Calu3 (cell line): ENCODE measurements at regions not wholly inside any gene's neighbourhood (a gene's known extent, or its start where the extent isn't known, plus 50 kb on each side); places are given as distances from the start of the nearest gene placed in this dataset.

Experiments used
- BruUV-seq: library from RNA; stranded (reverse); fragments of 400-500 nt; replicated peaks from 2 replicates; lab custom pipeline; 2021; lab: Mats Ljungman, UMichigan
- CTCF ChIA-PET: fragments of 300-600 bp; sonication (Branson Sonifier 250); formaldehyde crosslinking; loops from one replicate; lab custom pipeline; 2022; ENCODE audit warnings: antibody characterized with exemption; lab: Charles Lee
- DNase-seq: peaks from one replicate; pipeline ENCODE4 v3.0.0; 2022
- H3K27ac Mint-ChIP-seq: one replicate; pipeline ENCODE4 v1.8.0; 2022; ENCODE audit warnings: mixed read lengths; ENCODE audit not compliant: unreplicated experiment
- H3K27me3 Mint-ChIP-seq: one replicate; pipeline ENCODE4 v1.8.0; 2022; ENCODE audit warnings: mixed read lengths; ENCODE audit not compliant: unreplicated experiment
- H3K36me3 Mint-ChIP-seq: one replicate; pipeline ENCODE4 v1.8.0; 2022; ENCODE audit warnings: mild to moderate bottlenecking, moderate library complexity, mixed read lengths; ENCODE audit not compliant: insufficient read depth, unreplicated experiment
- H3K4me1 Mint-ChIP-seq: one replicate; pipeline ENCODE4 v1.8.0; 2022; ENCODE audit warnings: mild to moderate bottlenecking, low read depth, mixed read lengths; ENCODE audit not compliant: unreplicated experiment
- H3K4me3 Mint-ChIP-seq: one replicate; pipeline ENCODE4 v1.8.0; 2022; ENCODE audit warnings: mild to moderate bottlenecking, low read depth, moderate library complexity, mixed read lengths; ENCODE audit not compliant: unreplicated experiment
- H3K9me3 Mint-ChIP-seq: one replicate; pipeline ENCODE4 v1.8.0; 2022; ENCODE audit warnings: low read depth, mixed read lengths; ENCODE audit not compliant: unreplicated experiment
- CTCF ChIP-seq: fragments of 200-600 bp; IDR thresholded peaks from one replicate; pipeline ENCODE4 v1.8.0; 2022; ENCODE audit warnings: antibody characterized with exemption; ENCODE audit not compliant: unreplicated experiment
- intact Hi-C: fragments of 100-400 bp; cut with micrococcal nuclease; formaldehyde crosslinking; loops from one replicate; pipeline ENCODE4 v1.10.0; 2022; ENCODE audit not compliant: unreplicated experiment

GRCh38 chr22:48960980-48961660 lies 866.6 kb downstream of the BRD1 start:
- H3K9me3 Mint-ChIP-seq, result peaks cover 33% of the 10 kb centered on the region
- peaks cover 7% of the 10 kb centered on the region for H3K36me3 Mint-ChIP-seq
- no peaks in the 10 kb centered on the region for H3K4me1 Mint-ChIP-seq
- no peaks in the 10 kb centered on the region for H3K27me3 Mint-ChIP-seq
- DNase-seq, result no peak
- no peak for TF ChIP-seq CTCF
- no peak overlapping the region for H3K27ac Mint-ChIP-seq
- intact Hi-C loops, result no loop called here
- BruUV-seq, result no TSS peak
- CTCF ChIA-PET, result no interaction called here
- H3K4me3 Mint-ChIP-seq, result no peak overlapping the region

- Mint-ChIP-seq H3K4me3 (no peak overlapping the region), H3K27me3 (no peaks in the 10 kb centered on the region), H3K9me3 (peaks cover 35% of the 10 kb centered on the region), H3K4me1 (no peaks in the 10 kb centered on the region), H3K27ac (no peak overlapping the region), H3K36me3 (peaks cover 7% of the 10 kb centered on the region)
- no peak for TF ChIP-seq CTCF
- intact Hi-C loops, result no loop called here
- BruUV-seq, result no TSS peak
- CTCF ChIA-PET, result no interaction called here
- no peak for DNase-seq
Observed at GRCh38 chr22:48960576-48960975, 867.1 kb downstream of the BRD1 start.

GRCh38 chr22:48959496-48959895 lies 868.2 kb downstream of the BRD1 start:
- Mint-ChIP-seq H3K9me3 (peaks cover 32% of the 10 kb centered on the region), H3K36me3 (peaks cover 7% of the 10 kb centered on the region), H3K27me3 (no peaks in the 10 kb centered on the region), H3K4me3 (no peak overlapping the region), H3K27ac (no peak overlapping the region), H3K4me1 (no peaks in the 10 kb centered on the region)
- CTCF ChIA-PET, result no interaction called here
- no peak for DNase-seq
- TF ChIP-seq CTCF, result no peak
- intact Hi-C loops, result no loop called here
- BruUV-seq, result no TSS peak

GRCh38 chr22:48957987-48958321 lies 869.7 kb downstream of the BRD1 start:
- H3K4me3 Mint-ChIP-seq, result no peak overlapping the region
- intact Hi-C loops, result no loop called here
- DNase-seq, result no peak
- peaks cover 7% of the 10 kb centered on the region for H3K36me3 Mint-ChIP-seq
- no peak overlapping the region for H3K27ac Mint-ChIP-seq
- peaks cover 29% of the 10 kb centered on the region for H3K9me3 Mint-ChIP-seq
- H3K27me3 Mint-ChIP-seq, result no peaks in the 10 kb centered on the region
- CTCF ChIA-PET, result no interaction called here
- TF ChIP-seq CTCF, result no peak
- no TSS peak for BruUV-seq
- H3K4me1 Mint-ChIP-seq, result no peaks in the 10 kb centered on the region
